HEK293T (cell line): ENCODE measurements at regions not wholly inside any gene's neighbourhood (a gene's known extent, or its start where the extent isn't known, plus 50 kb on each side); places are given as distances from the start of the nearest gene placed in this dataset.

Experiments
- CTCF ChIA-PET: fragments of 350-600 bp; formaldehyde crosslinking; extraction: SDS; loops from one replicate; lab custom pipeline; 2021; ENCODE audit warnings: antibody characterized with exemption, inconsistent platforms; lab: Yijun Ruan, JAX
- POLR2A ChIA-PET: fragments of 350-600 bp; formaldehyde crosslinking; extraction: SDS; loops from one replicate; lab custom pipeline; 2020; ENCODE audit warnings: antibody characterized with exemption, inconsistent platforms; lab: Yijun Ruan, JAX
- DNase-seq: peaks from one replicate; pipeline ENCODE4 v3.0.0; 2012; ENCODE audit warnings: mixed read lengths; ENCODE audit errors: extremely low spot score
- ARNT ChIP-seq: fragments of 450-650 bp; IDR thresholded peaks from 2 replicates; pipeline ENCODE4 v1.6.1; 2017; ENCODE audit warnings: mild to moderate bottlenecking
- BHLHE40 ChIP-seq: fragments of 450-650 bp; IDR thresholded peaks from 2 replicates; pipeline ENCODE4 v1.6.1; 2016; ENCODE audit warnings: mild to moderate bottlenecking, moderate library complexity, borderline replicate concordance
- CTBP1 ChIP-seq: fragments of 450-650 bp; IDR thresholded peaks from 2 replicates; pipeline ENCODE4 v1.6.1; 2016; ENCODE audit warnings: borderline replicate concordance
- ELF4 ChIP-seq: fragments of 450-650 bp; IDR thresholded peaks from 2 replicates; pipeline ENCODE4 v1.6.1; 2017; ENCODE audit warnings: antibody characterized with exemption
- FOXA1 ChIP-seq: fragments of 450-650 bp; IDR thresholded peaks from 2 replicates; pipeline ENCODE4 v1.6.1; 2016; ENCODE audit warnings: mild to moderate bottlenecking
- FOXK2 ChIP-seq: fragments of 450-650 bp; IDR thresholded peaks from 2 replicates; pipeline ENCODE4 v1.6.1; 2016; ENCODE audit warnings: mild to moderate bottlenecking
- FOXM1 ChIP-seq: fragments of 450-650 bp; IDR thresholded peaks from 2 replicates; pipeline ENCODE4 v1.6.1; 2017; ENCODE audit warnings: mild to moderate bottlenecking, borderline replicate concordance
- HDGF ChIP-seq: fragments of 450-650 bp; IDR thresholded peaks from 2 replicates; pipeline ENCODE4 v1.6.1; 2017; ENCODE audit warnings: antibody characterized with exemption, borderline replicate concordance
- L3MBTL2 ChIP-seq: fragments of 450-650 bp; conservative IDR thresholded peaks from 2 replicates; pipeline ENCODE4 v1.6.1; 2016; ENCODE audit warnings: mild to moderate bottlenecking
- LEF1 ChIP-seq: fragments of 450-650 bp; IDR thresholded peaks from 2 replicates; pipeline ENCODE4 v1.6.1; 2017; ENCODE audit warnings: mild to moderate bottlenecking, borderline replicate concordance
- NFRKB ChIP-seq: fragments of 450-650 bp; IDR thresholded peaks from 2 replicates; pipeline ENCODE4 v1.6.1; 2016; ENCODE audit warnings: mild to moderate bottlenecking, moderate library complexity
- PKNOX1 ChIP-seq: fragments of 450-650 bp; IDR thresholded peaks from 2 replicates; pipeline ENCODE4 v1.6.1; 2016
- SP1 ChIP-seq: fragments of 450-650 bp; IDR thresholded peaks from 2 replicates; pipeline ENCODE4 v1.6.1; 2017
- SUZ12 ChIP-seq: fragments of 450-650 bp; IDR thresholded peaks from 2 replicates; pipeline ENCODE4 v1.6.1; 2016; ENCODE audit warnings: mild to moderate bottlenecking
- TARDBP ChIP-seq: fragments of 450-650 bp; IDR thresholded peaks from 2 replicates; pipeline ENCODE4 v1.6.1; 2016
- ZNF384 ChIP-seq: fragments of 450-650 bp; IDR thresholded peaks from 2 replicates; pipeline ENCODE4 v1.6.1; 2016

GRCh38 chr2:144834363-144834762 is 314.4 kb upstream of the ZEB2 start:
- DNase-seq, result no peak
- CTCF ChIA-PET, result no interaction called here
- POLR2A ChIA-PET, result no interaction called here
- TF ChIP-seq NFRKB (no peak), FOXM1 (no peak), CTBP1 (no peak), FOXA1 (no peak), L3MBTL2 (no peak), ZNF384 (no peak), TARDBP (no peak), ARNT (no peak), BHLHE40 (no peak), SUZ12 (no peak), FOXK2 (no peak), PKNOX1 (no peak), SP1 (no peak), LEF1 (no peak), HDGF (no peak), ELF4 (no peak)

GRCh38 chr2:144833075-144833637 is 313.2 kb upstream of the ZEB2 start:
- TF ChIP-seq L3MBTL2 (no peak), PKNOX1 (no peak), SUZ12 (no peak), ELF4 (no peak), FOXK2 (no peak), NFRKB (no peak), SP1 (no peak), FOXA1 (no peak), TARDBP (no peak), ZNF384 (no peak), BHLHE40 (no peak), CTBP1 (no peak), LEF1 (no peak), ARNT (no peak), HDGF (no peak)
- ChIA-PET CTCF (no interaction called here), POLR2A (no interaction called here)
- no peak for DNase-seq

GRCh38 chr2:144832048-144832447 is 312.1 kb upstream of the ZEB2 start:
- DNase-seq, result no peak
- TF ChIP-seq CTBP1, result no peak
- no peak for TF ChIP-seq LEF1
- no peak for TF ChIP-seq SUZ12
- no peak for TF ChIP-seq HDGF
- no peak for TF ChIP-seq FOXM1
- no peak for TF ChIP-seq FOXK2
- TF ChIP-seq ZNF384, result no peak
- no peak for TF ChIP-seq BHLHE40
- no peak for TF ChIP-seq PKNOX1
- ChIA-PET POLR2A (no interaction called here), CTCF (no interaction called here)

GRCh38 chr2:144830543-144830942 is 310.6 kb upstream of the ZEB2 start:
- ChIA-PET CTCF (no interaction called here), POLR2A (no interaction called here)
- TF ChIP-seq ELF4 (no peak), LEF1 (no peak), FOXM1 (no peak), ARNT (no peak), TARDBP (no peak), SUZ12 (no peak), BHLHE40 (no peak), HDGF (no peak), FOXA1 (no peak), PKNOX1 (no peak), FOXK2 (no peak), NFRKB (no peak), ZNF384 (no peak), SP1 (no peak), L3MBTL2 (no peak), CTBP1 (no peak)
- DNase-seq, result no peak

GRCh38 chr2:144827404-144827803 is 307.5 kb upstream of the ZEB2 start:
- CTCF ChIA-PET, result no interaction called here
- POLR2A ChIA-PET, result no interaction called here
- DNase-seq, result no peak
- TF ChIP-seq BHLHE40 (no peak), L3MBTL2 (no peak), LEF1 (no peak), ARNT (no peak), FOXM1 (no peak), CTBP1 (no peak), TARDBP (no peak), NFRKB (no peak), FOXA1 (no peak), PKNOX1 (no peak), FOXK2 (no peak)
